GM12878 (cell line): ENCODE measurements at regions not wholly inside any gene's neighbourhood (a gene's known extent, or its start where the extent isn't known, plus 50 kb on each side); places are given as distances from the start of the nearest gene placed in this dataset.
A peak's percentile ranks its signal among the peaks of the same experiment; 100 is the strongest.

Source experiments
- ATF2 ChIP-seq: IDR thresholded peaks from 2 replicates; pipeline ENCODE4 v1.6.1; 2012; ENCODE audit warnings: low read length, inconsistent platforms
- BCLAF1 ChIP-seq: fragments of 450-650 bp; IDR thresholded peaks from 2 replicates; pipeline ENCODE4 v1.6.1; 2017; ENCODE audit warnings: antibody characterized with exemption, mild to moderate bottlenecking, moderate library complexity
- CEBPB ChIP-seq, 2 experiments: fragments of 150-350 bp in 1 of 2; IDR thresholded peaks; 2 replicates each; pipeline ENCODE4 v1.6.1; 2012 to 2014; ENCODE audit warnings: low read depth in 2 of 2, low read length in 2 of 2, borderline replicate concordance in 1 of 2, inconsistent platforms in 1 of 2
- CHD4 ChIP-seq: fragments of 200-600 bp; sonication (generic); IDR thresholded peaks from 2 replicates; pipeline ENCODE4 v1.6.1; 2016; ENCODE audit warnings: mild to moderate bottlenecking
- E2F8 ChIP-seq: fragments of 450-650 bp; IDR thresholded peaks from 2 replicates; pipeline ENCODE4 v1.6.1; 2018; ENCODE audit warnings: mild to moderate bottlenecking, low read depth, moderate library complexity; ENCODE audit not compliant: partially characterized antibody
- MLLT1 ChIP-seq: fragments of 450-650 bp; IDR thresholded peaks from 2 replicates; pipeline ENCODE4 v1.6.1; 2016; ENCODE audit warnings: mild to moderate bottlenecking
- NFIC ChIP-seq: IDR thresholded peaks from 2 replicates; pipeline ENCODE4 v1.6.1; 2012; ENCODE audit warnings: low read depth, mild to moderate bottlenecking, inconsistent platforms, low read length, moderate library complexity
- NRF1 ChIP-seq: conservative IDR thresholded peaks from 2 replicates; pipeline ENCODE4 v1.6.1; 2011; ENCODE audit warnings: mild to moderate bottlenecking, low read depth, low read length, improper control_type of control experiment
- PAX8 ChIP-seq: fragments of 450-650 bp; IDR thresholded peaks from 2 replicates; pipeline ENCODE4 v1.6.1; 2017; ENCODE audit warnings: mild to moderate bottlenecking, moderate library complexity
- SIX5 ChIP-seq: IDR thresholded peaks from 2 replicates; pipeline ENCODE4 v1.6.1; 2011; ENCODE audit warnings: mild to moderate bottlenecking, low read depth, low read length, moderate library complexity; ENCODE audit not compliant: severe bottlenecking
- SMAD1 ChIP-seq: fragments of 450-650 bp; IDR thresholded peaks from 2 replicates; pipeline ENCODE4 v1.6.1; 2018; ENCODE audit warnings: mild to moderate bottlenecking, low read depth; ENCODE audit not compliant: partially characterized antibody
- STAT1 ChIP-seq: fragments of 450-650 bp; conservative IDR thresholded peaks from 2 replicates; pipeline ENCODE4 v1.6.1; 2014; ENCODE audit warnings: antibody characterized with exemption, mild to moderate bottlenecking
- USF1 ChIP-seq: IDR thresholded peaks from 2 replicates; pipeline ENCODE4 v1.6.1; 2011; ENCODE audit warnings: borderline replicate concordance, low read depth, mild to moderate bottlenecking, moderate library complexity, mixed read lengths, low read length; ENCODE audit not compliant: insufficient read depth; ENCODE audit errors: extremely low read length
- ZBTB33 ChIP-seq: fragments of 450-650 bp; IDR thresholded peaks from 2 replicates; pipeline ENCODE4 v1.6.1; 2017; ENCODE audit warnings: mild to moderate bottlenecking
- ZNF24 ChIP-seq: fragments of 450-650 bp; IDR thresholded peaks from 2 replicates; pipeline ENCODE4 v1.6.1; 2017; ENCODE audit warnings: antibody characterized with exemption, mild to moderate bottlenecking
- TF ChIP-seq, protein P1 (sequence below): IDR thresholded peaks from 2 replicates; pipeline ENCODE4 v1.6.1; 2011; ENCODE audit warnings: low read depth, mild to moderate bottlenecking, low read length, moderate library complexity, borderline replicate concordance; ENCODE audit errors: extremely low read depth

- TF ChIP-seq ZBTB33 = no peak
- no peak for TF ChIP-seq SIX5
- no peak for TF ChIP-seq CHD4
- TF ChIP-seq ZNF24 = no peak
- no peak for TF ChIP-seq STAT1
- TF ChIP-seq USF1 = no peak
- TF ChIP-seq MLLT1 = no peak
- TF ChIP-seq E2F8 = no peak
- TF ChIP-seq PAX8 = no peak
- 0 out of 2 replicates have a peak, but pooled peaks have one; percentile 22 for TF ChIP-seq ATF2
- TF ChIP-seq CEBPB (IDR thresholded peaks at IDR 0.05; ENCODE audit: borderline replicate concordance in 1 of 2, low read depth in 2 of 2, low read length in 2 of 2) = no peak
- TF ChIP-seq SMAD1 = no peak
- TF ChIP-seq BCLAF1 = no peak
- 0 out of 2 replicates have a peak, but pooled peaks have one; percentile 43 for TF ChIP-seq NFIC
- TF ChIP-seq, protein P1, sequence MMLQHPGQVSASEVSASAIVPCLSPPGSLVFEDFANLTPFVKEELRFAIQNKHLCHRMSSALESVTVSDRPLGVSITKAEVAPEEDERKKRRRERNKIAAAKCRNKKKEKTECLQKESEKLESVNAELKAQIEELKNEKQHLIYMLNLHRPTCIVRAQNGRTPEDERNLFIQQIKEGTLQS = no peak
- TF ChIP-seq NRF1 = no peak
Measured at GRCh38 chr7:70890147-70890969, 241.6 kb upstream of the GALNT17 start (continued).
